Sigmoid colon (tissue), 6 donors: ENCODE measurements at regions not wholly inside any gene's neighbourhood (a gene's known extent, or its start where the extent isn't known, plus 50 kb on each side); places are given as distances from the start of the nearest gene placed in this dataset.

ENCODE experiments used
- DNase-seq: peaks from one replicate; pipeline ENCODE4 v3.0.0-alpha.2; 2019
- H3K27ac ChIP-seq, 4 donors: fragments of 200-600 bp; sonication (generic); one replicate each; pipeline ENCODE4 v1.5.1; 2016 to 2019; ENCODE audit warnings: mild to moderate bottlenecking in 1 of 4
- H3K27me3 ChIP-seq, 3 donors: fragments of 200-600 bp; sonication (generic); one replicate each; pipeline ENCODE4 v1.5.1; 2019; ENCODE audit warnings: mild to moderate bottlenecking in 1 of 3
- H3K36me3 ChIP-seq, 4 donors: fragments of 200-600 bp; sonication (generic); one replicate each; pipeline ENCODE4 v1.5.1; 2016 to 2019
- H3K4me1 ChIP-seq, 4 donors: fragments of 200-600 bp; sonication (generic); one replicate each; pipeline ENCODE4 v1.5.1; 2017 to 2019
- H3K4me3 ChIP-seq, 4 donors: fragments of 200-600 bp; sonication (generic); one replicate each; pipeline ENCODE4 v1.5.1; 2017 to 2019; ENCODE audit warnings: mild to moderate bottlenecking in 2 of 4, moderate library complexity in 1 of 4
- H3K9me3 ChIP-seq, 4 donors: fragments of 200-600 bp in 3 of 4; sonication (generic) in 3 of 4; one replicate each; pipeline versions ENCODE4 v1.5.1 to v1.6.1; 2013 to 2019
- EP300 ChIP-seq, 4 donors: sonication (generic); formaldehyde crosslinking; IDR thresholded peaks; one replicate each; pipeline ENCODE4 v1.6.1; 2017; ENCODE audit warnings: antibody characterized with exemption in 4 of 4
- POLR2A ChIP-seq, 2 donors: fragments of 450-650 bp; IDR thresholded peaks; one replicate each; pipeline ENCODE4 v1.6.1; 2016; ENCODE audit warnings: antibody characterized with exemption in 2 of 2, mild to moderate bottlenecking in 2 of 2, moderate library complexity in 2 of 2
- POLR2AphosphoS5 ChIP-seq, 4 donors: sonication (generic); formaldehyde crosslinking; IDR thresholded peaks; one replicate each; pipeline ENCODE4 v1.6.1; 2017; ENCODE audit warnings: antibody characterized with exemption in 4 of 4
- WGBS, 2 donors: extraction: QIAGEN DNeasy Blood & Tissue Kit; methylation state at CpG; one replicate each; pipeline ENCODE4 v1.1.7; 2013; 5-methylcytosine and 5-hydroxymethylcytosine counted together
- intact Hi-C: fragments of 100-400 bp; cut with DNase I; formaldehyde crosslinking; loops from one replicate; pipeline ENCODE4 v1.15.1; 2023
- TF ChIP-seq, protein P1 (sequence below), 4 experiments: fragments of 450-650 bp in 3 of 4; fragments of 200-600 bp in 1 of 4; IDR thresholded peaks; one replicate each; pipeline ENCODE4 v1.5.1; 2016 to 2019; ENCODE audit warnings: antibody characterized with exemption in 4 of 4, mild to moderate bottlenecking in 3 of 4, moderate library complexity in 2 of 4
- donor health status: healthy with polysubstance abuse.
- donor health status: healthy.

DNA sequence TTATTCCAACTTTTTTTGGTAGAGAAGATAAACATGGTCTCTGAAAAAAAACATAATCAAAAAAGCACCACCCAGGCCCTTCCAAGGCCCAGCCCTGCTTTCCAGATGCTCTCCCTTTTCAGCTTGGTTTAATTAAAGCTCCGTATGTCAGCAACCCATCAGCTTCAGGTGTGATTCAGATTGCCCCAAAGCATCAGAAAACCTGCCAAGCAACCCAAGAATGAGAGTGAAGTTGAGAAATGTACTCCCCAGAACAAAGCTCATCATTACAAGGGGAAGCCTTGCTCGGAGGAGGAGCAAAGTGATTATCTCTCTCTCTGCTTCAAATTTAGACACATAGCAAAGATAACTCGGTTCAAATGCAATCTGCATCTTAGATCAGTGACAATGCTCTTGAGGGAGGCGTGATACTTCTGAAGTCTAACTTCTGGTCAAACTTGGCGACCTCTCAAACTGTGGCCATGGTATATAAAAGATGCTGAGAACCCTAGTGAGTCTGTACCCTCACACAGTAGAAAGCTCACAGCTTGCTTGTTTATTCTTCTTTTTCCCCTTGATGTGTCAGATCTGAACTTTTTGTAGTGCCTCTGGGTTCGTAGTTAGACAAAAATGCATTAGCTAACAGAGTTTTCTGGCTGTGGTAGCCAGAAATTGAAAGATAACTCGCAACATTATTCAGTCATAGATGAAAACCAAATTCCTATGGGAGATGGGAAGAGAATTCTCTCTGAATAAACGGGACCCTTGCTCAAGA is 63.3 kb upstream of the ZC3H11B start:
- DNase-seq = no peak
- Histone ChIP-seq H3K4me3 (no peak overlapping the region), H3K9me3 (no peaks in the 10 kb centered on the region), H3K4me1 (no peaks in the 10 kb centered on the region), H3K36me3 (no peaks in the 10 kb centered on the region), H3K27ac (no peak overlapping the region), H3K27me3 (no peaks in the 10 kb centered on the region)
- WGBS, 2 donors = 69 to 73% methylated on average over 8 of the region's 8 CpGs
- TF ChIP-seq POLR2A (IDR thresholded peaks at IDR 0.05) (no peak), POLR2AphosphoS5 (IDR thresholded peaks at IDR 0.05) (no peak), EP300 (IDR thresholded peaks at IDR 0.05) (no peak)
- TF ChIP-seq, protein P1, sequence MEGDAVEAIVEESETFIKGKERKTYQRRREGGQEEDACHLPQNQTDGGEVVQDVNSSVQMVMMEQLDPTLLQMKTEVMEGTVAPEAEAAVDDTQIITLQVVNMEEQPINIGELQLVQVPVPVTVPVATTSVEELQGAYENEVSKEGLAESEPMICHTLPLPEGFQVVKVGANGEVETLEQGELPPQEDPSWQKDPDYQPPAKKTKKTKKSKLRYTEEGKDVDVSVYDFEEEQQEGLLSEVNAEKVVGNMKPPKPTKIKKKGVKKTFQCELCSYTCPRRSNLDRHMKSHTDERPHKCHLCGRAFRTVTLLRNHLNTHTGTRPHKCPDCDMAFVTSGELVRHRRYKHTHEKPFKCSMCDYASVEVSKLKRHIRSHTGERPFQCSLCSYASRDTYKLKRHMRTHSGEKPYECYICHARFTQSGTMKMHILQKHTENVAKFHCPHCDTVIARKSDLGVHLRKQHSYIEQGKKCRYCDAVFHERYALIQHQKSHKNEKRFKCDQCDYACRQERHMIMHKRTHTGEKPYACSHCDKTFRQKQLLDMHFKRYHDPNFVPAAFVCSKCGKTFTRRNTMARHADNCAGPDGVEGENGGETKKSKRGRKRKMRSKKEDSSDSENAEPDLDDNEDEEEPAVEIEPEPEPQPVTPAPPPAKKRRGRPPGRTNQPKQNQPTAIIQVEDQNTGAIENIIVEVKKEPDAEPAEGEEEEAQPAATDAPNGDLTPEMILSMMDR (IDR thresholded peaks at IDR 0.05) = no peak
- intact Hi-C loops = no loop called here

DNA sequence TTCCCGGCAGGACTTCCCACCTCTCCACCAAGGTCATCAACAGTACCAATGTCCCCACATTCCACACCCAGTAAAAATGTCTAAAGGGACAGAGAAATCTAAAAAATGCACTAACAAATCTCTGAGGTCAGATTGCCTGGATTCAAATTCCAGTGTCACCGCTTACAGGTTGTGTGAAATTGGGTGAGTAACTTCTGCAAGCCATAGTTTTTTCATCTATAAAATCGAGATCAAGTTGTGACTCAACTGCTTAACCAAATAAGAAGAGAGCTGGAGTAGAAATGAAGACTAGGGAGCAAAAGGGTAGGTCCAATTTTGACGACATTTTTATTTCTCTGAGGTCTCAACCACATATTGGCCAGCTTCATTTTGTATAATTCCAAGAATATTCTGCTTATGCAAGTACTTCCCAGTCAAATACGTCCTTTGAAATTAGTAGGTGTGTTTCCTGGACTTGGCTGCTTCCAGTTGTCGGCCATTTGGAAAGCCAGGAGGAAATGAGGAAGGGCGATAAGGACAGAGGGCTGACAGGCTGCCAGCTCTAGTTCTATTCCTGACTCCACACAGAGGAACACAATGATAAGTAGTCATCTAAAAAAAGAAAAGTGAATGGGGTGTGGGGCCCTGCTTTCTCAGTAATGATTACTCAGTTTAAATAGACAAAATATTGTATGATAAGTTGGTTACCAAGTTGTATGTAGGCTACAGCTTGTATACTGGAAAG is 57.7 kb upstream of the ZC3H11B start:
- Histone ChIP-seq H3K4me3 (no peak overlapping the region), H3K4me1 (no peaks in the 10 kb centered on the region), H3K27ac (no peak overlapping the region), H3K36me3 (no peaks in the 10 kb centered on the region), H3K27me3 (no peaks in the 10 kb centered on the region), H3K9me3 (no peaks in the 10 kb centered on the region)
- TF ChIP-seq EP300 (IDR thresholded peaks at IDR 0.05) (no peak), POLR2AphosphoS5 (IDR thresholded peaks at IDR 0.05) (no peak), POLR2A (IDR thresholded peaks at IDR 0.05) (no peak)
- TF ChIP-seq, protein P1 (IDR thresholded peaks at IDR 0.05) = no peak
- WGBS, 2 donors = 68 to 80% methylated on average over 7 of the region's 7 CpGs
- intact Hi-C loops = no loop called here
- no peak for DNase-seq

DNA sequence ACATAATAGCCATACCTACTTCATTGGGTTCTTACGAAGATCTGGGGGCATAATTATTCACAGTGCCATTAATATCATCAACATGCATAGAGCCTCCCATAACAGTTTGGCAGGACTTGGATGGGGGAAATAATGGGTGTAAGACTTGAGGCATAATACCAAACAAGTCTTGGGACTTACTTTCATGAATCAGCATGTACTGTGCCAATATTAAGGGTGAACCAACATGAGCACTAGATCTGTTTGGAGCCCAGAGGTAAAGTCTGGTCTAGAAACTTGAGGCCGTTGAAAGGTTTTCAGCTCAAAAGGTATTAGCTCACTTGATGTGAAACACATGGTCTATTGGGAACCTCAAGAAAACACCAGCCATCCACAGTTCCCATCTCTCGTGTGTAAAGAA is 56.7 kb upstream of the ZC3H11B start:
- Histone ChIP-seq H3K36me3 (no peaks in the 10 kb centered on the region), H3K4me3 (no peak overlapping the region), H3K27ac (no peak overlapping the region), H3K27me3 (no peaks in the 10 kb centered on the region), H3K9me3 (no peaks in the 10 kb centered on the region), H3K4me1 (no peaks in the 10 kb centered on the region)
- 76 to 78% methylated on average over 3 of the region's 3 CpGs for WGBS, 2 donors
- TF ChIP-seq, protein P1 (IDR thresholded peaks at IDR 0.05) = no peak
- no peak for TF ChIP-seq POLR2AphosphoS5 (IDR thresholded peaks at IDR 0.05)
- TF ChIP-seq EP300 (IDR thresholded peaks at IDR 0.05) = no peak
- no peak for TF ChIP-seq POLR2A (IDR thresholded peaks at IDR 0.05)
- intact Hi-C loops = no loop called here
- DNase-seq = no peak

DNA sequence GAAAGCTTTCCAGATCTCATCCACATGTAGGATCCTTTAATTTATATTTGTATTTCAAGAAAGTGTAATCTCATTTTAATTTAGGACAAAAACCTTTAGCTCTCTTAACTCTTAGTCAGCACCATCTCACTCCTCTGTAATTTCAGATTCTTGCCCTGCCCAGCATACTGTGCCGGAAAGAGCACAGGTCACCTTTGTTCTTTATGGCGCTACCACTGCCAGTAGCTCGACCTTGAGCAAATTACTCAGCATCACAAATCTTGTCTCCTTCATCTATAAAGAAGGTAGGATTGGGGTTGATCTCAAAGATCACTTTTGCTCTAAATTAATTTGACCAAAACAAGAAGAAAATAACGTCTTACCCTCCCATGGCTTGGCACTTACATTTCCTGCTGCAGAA is 56.1 kb upstream of the ZC3H11B start:
- intact Hi-C loops = no loop called here
- 13 to 59% methylated on average over 4 of the region's 4 CpGs for WGBS, 2 donors
- H3K4me3 ChIP-seq = no peak overlapping the region

More for the DNA sequence above, 56.1 kb upstream of the ZC3H11B start:
- DNase-seq = no peak
- no peak for TF ChIP-seq POLR2AphosphoS5 (IDR thresholded peaks at IDR 0.05)
- no peak for TF ChIP-seq EP300 (IDR thresholded peaks at IDR 0.05)
- TF ChIP-seq, protein P1 (IDR thresholded peaks at IDR 0.05) = no peak
- TF ChIP-seq POLR2A (IDR thresholded peaks at IDR 0.05) = no peak
- H3K4me1 ChIP-seq = no peaks in the 10 kb centered on the region
- no peak overlapping the region for H3K27ac ChIP-seq
- no peaks in the 10 kb centered on the region for H3K36me3 ChIP-seq
- H3K9me3 ChIP-seq = no peaks in the 10 kb centered on the region
- no peaks in the 10 kb centered on the region for H3K27me3 ChIP-seq
